Liver (tissue), 8 donors: ENCODE measurements at regions not wholly inside any gene's neighbourhood (a gene's known extent, or its start where the extent isn't known, plus 50 kb on each side); places are given as distances from the start of the nearest gene placed in this dataset.

ENCODE experiments used
- DNase-seq: peaks from one replicate; pipeline ENCODE4 v3.0.0-alpha.2; 2017; ENCODE audit warnings: low spot score
- H3K27ac ChIP-seq, 2 donors: one replicate each; pipeline ENCODE4 v1.7.0; 2013; ENCODE audit warnings: inconsistent platforms in 2 of 2, low read length in 2 of 2, control low read depth in 1 of 2, low read depth in 1 of 2, mild to moderate bottlenecking in 1 of 2
- H3K27me3 ChIP-seq, 4 donors: one replicate each; pipeline versions ENCODE4 v1.6.1 to v1.7.0; 2013; ENCODE audit warnings: low read length in 3 of 4, inconsistent platforms in 1 of 4, mild to moderate bottlenecking in 1 of 4, moderate library complexity in 1 of 4; ENCODE audit not compliant: control insufficient read depth in 4 of 4, insufficient read depth in 4 of 4
- H3K36me3 ChIP-seq, 4 donors: one replicate each; pipeline versions ENCODE4 v1.6.1 to v1.7.0; 2013; ENCODE audit warnings: low read length in 3 of 4, mild to moderate bottlenecking in 3 of 4, low read depth in 1 of 4, moderate library complexity in 1 of 4; ENCODE audit not compliant: control insufficient read depth in 4 of 4, insufficient read depth in 3 of 4
- H3K4me1 ChIP-seq, 4 donors: one replicate each; pipeline versions ENCODE4 v1.6.1 to v1.7.0; 2013; ENCODE audit warnings: low read length in 3 of 4, mild to moderate bottlenecking in 3 of 4, moderate library complexity in 1 of 4; ENCODE audit not compliant: control insufficient read depth in 4 of 4, insufficient read depth in 4 of 4
- H3K4me3 ChIP-seq, 3 donors: one replicate each; pipeline versions ENCODE4 v1.6.1 to v1.7.0; 2013; ENCODE audit warnings: low read length in 3 of 3, control low read depth in 1 of 3, low read depth in 1 of 3, mild to moderate bottlenecking in 1 of 3
- H3K9ac ChIP-seq, 2 donors: one replicate each; pipeline ENCODE4 v1.7.0; 2013; ENCODE audit warnings: low read length in 2 of 2, mild to moderate bottlenecking in 2 of 2, moderate library complexity in 2 of 2, control low read depth in 1 of 2, low read depth in 1 of 2
- H3K9me3 ChIP-seq, 4 donors: one replicate each; pipeline versions ENCODE4 v1.6.1 to v1.7.0; 2013; ENCODE audit warnings: low read length in 3 of 4; ENCODE audit not compliant: control insufficient read depth in 4 of 4
- FOXA1 ChIP-seq: IDR thresholded peaks from 2 replicates; pipeline ENCODE4 v1.6.1; 2016; ENCODE audit warnings: antibody characterized with exemption
- FOXA2 ChIP-seq: IDR thresholded peaks from 2 replicates; pipeline ENCODE4 v1.6.1; 2016; ENCODE audit warnings: antibody characterized with exemption
- GABPA ChIP-seq, 2 donors: IDR thresholded peaks in 1 of 2; conservative IDR thresholded peaks in 1 of 2; 2 replicates each; pipeline ENCODE4 v1.6.1; 2016; ENCODE audit warnings: antibody characterized with exemption in 2 of 2, mild to moderate bottlenecking in 1 of 2, moderate library complexity in 1 of 2
- HNF4A ChIP-seq, 2 donors: conservative IDR thresholded peaks; 2 replicates each; pipeline ENCODE4 v1.6.1; 2016; ENCODE audit warnings: antibody characterized with exemption in 2 of 2, mild to moderate bottlenecking in 2 of 2
- HNF4G ChIP-seq: IDR thresholded peaks from 2 replicates; pipeline ENCODE4 v1.6.1; 2016; ENCODE audit warnings: antibody characterized with exemption
- JUND ChIP-seq, 2 donors: IDR thresholded peaks; 2 replicates each; pipeline ENCODE4 v1.6.1; 2016; ENCODE audit warnings: antibody characterized with exemption in 2 of 2
- NR2F2 ChIP-seq: IDR thresholded peaks from 2 replicates; pipeline ENCODE4 v1.6.1; 2016; ENCODE audit warnings: antibody characterized with exemption
- RAD21 ChIP-seq, 2 donors: IDR thresholded peaks; 2 replicates each; pipeline ENCODE4 v1.6.1; 2016; ENCODE audit warnings: antibody characterized with exemption in 2 of 2, mild to moderate bottlenecking in 2 of 2
- RXRA ChIP-seq, 2 donors: IDR thresholded peaks; 2 replicates each; pipeline ENCODE4 v1.6.1; 2017 to 2018; ENCODE audit warnings: antibody characterized with exemption in 2 of 2, mild to moderate bottlenecking in 1 of 2
- TAF1 ChIP-seq: conservative IDR thresholded peaks from 2 replicates; pipeline ENCODE4 v1.6.1; 2016; ENCODE audit warnings: antibody characterized with exemption, mild to moderate bottlenecking
- YY1 ChIP-seq: IDR thresholded peaks from 2 replicates; pipeline ENCODE4 v1.6.1; 2016; ENCODE audit warnings: antibody characterized with exemption, mild to moderate bottlenecking
- WGBS: extraction: QIAGEN DNeasy Blood & Tissue Kit; methylation state at CpG from one replicate; pipeline ENCODE4 v1.1.7; 2013; 5-methylcytosine and 5-hydroxymethylcytosine counted together
- TF ChIP-seq, protein P1 (sequence below): IDR thresholded peaks from 2 replicates; pipeline ENCODE4 v1.6.1; 2016; ENCODE audit warnings: antibody characterized with exemption
- TF ChIP-seq, protein P2 (sequence below): fragments of 150-350 bp; IDR thresholded peaks from 2 replicates; pipeline ENCODE4 v1.5.1; 2017; ENCODE audit warnings: improper control_type of control experiment, low read depth, low read length; ENCODE audit not compliant: missing input control
- TF ChIP-seq, protein P3 (sequence below): IDR thresholded peaks from 2 replicates; pipeline ENCODE4 v1.6.1; 2016; ENCODE audit warnings: antibody characterized with exemption
- TF ChIP-seq, protein P4 (sequence below): IDR thresholded peaks from 2 replicates; pipeline ENCODE4 v1.6.1; 2016; ENCODE audit warnings: antibody characterized with exemption
- donor health status: healthy.
- donor health status: healthy.
- donor health status: healthy.
- donor health status: healthy.
- donor health status: healthy.

DNA sequence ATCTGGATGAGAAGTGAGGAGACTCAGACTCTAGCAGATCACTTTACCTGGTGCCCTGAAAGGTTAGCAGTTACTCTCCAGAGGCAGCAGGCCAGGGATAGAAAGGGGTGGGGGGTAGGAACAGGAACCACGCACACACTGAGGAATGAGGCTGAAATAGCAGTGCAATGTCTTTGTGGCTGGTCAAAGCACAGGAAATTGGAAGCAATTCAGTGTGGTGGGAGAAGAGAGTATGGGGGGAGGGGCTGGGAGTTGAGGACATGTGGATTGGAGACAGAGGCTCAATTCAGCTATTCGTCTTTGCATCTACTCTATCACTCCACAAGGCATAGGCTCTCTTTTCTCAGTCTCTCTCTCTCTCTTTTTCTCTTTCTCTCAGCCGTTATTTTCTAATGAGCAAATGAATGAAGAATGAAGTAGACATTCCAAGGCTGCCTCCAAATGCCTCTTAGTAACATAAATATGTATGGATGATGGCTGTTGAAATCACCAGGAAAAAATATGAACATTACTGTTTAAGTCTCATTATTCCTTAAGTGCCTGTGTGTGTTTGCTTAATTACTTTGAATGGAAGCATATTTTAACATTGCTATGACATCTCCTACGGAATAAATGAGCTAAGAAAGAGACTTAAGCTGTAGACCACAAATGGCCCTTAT, 979.4 kb downstream of the TSN start:
- Histone ChIP-seq H3K4me1 (no peaks in the 10 kb centered on the region), H3K27me3 (no peaks in the 10 kb centered on the region), H3K9me3 (no peaks in the 10 kb centered on the region), H3K9ac (no peak overlapping the region), H3K27ac (no peak overlapping the region), H3K36me3 (no peaks in the 10 kb centered on the region), H3K4me3 (no peak overlapping the region)
- 75% methylated on average over 4 of the region's 4 CpGs for WGBS
- TF ChIP-seq, protein P1, sequence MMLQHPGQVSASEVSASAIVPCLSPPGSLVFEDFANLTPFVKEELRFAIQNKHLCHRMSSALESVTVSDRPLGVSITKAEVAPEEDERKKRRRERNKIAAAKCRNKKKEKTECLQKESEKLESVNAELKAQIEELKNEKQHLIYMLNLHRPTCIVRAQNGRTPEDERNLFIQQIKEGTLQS: no peak
- no peak for TF ChIP-seq YY1
- TF ChIP-seq HNF4G: no peak
- no peak for DNase-seq

DNA sequence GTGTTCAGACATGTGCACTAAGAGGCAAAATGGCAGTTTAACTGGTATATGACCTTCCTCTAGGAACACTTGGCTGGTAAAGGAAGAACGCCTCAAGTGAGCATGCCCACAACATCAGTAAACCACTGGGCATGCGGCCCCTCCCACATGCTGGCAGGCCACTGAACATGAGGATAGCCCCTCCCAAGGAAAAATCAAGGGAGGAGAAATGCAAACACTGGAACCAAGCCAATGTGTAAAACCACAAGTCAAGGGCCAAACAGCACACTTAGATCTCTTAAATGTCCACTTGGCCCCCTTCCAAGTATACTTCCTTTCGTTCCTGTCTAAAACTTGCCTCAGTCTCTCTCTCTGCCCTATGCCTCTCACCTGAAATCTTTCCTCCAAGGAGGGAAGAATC, 980.8 kb downstream of the TSN start:
- Histone ChIP-seq H3K27me3 (no peaks in the 10 kb centered on the region), H3K4me3 (no peak overlapping the region), H3K4me1 (no peaks in the 10 kb centered on the region), H3K9ac (no peak overlapping the region), H3K9me3 (no peaks in the 10 kb centered on the region), H3K36me3 (no peaks in the 10 kb centered on the region), H3K27ac (no peak overlapping the region)
- TF ChIP-seq GABPA (IDR thresholded peaks at IDR 0.05 in 1 of 2, conservative IDR thresholded peaks at IDR 0.05 in 1 of 2): no peak
- no peak for TF ChIP-seq FOXA2
- no peak for TF ChIP-seq FOXA1
- no peak for TF ChIP-seq TAF1
- no peak for TF ChIP-seq YY1
- TF ChIP-seq, protein P2, sequence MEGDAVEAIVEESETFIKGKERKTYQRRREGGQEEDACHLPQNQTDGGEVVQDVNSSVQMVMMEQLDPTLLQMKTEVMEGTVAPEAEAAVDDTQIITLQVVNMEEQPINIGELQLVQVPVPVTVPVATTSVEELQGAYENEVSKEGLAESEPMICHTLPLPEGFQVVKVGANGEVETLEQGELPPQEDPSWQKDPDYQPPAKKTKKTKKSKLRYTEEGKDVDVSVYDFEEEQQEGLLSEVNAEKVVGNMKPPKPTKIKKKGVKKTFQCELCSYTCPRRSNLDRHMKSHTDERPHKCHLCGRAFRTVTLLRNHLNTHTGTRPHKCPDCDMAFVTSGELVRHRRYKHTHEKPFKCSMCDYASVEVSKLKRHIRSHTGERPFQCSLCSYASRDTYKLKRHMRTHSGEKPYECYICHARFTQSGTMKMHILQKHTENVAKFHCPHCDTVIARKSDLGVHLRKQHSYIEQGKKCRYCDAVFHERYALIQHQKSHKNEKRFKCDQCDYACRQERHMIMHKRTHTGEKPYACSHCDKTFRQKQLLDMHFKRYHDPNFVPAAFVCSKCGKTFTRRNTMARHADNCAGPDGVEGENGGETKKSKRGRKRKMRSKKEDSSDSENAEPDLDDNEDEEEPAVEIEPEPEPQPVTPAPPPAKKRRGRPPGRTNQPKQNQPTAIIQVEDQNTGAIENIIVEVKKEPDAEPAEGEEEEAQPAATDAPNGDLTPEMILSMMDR: no peak
- TF ChIP-seq RXRA (IDR thresholded peaks at IDR 0.05): no peak
- TF ChIP-seq HNF4G: no peak
- TF ChIP-seq, protein P3, sequence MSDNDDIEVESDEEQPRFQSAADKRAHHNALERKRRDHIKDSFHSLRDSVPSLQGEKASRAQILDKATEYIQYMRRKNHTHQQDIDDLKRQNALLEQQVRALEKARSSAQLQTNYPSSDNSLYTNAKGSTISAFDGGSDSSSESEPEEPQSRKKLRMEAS: no peak
- no peak for TF ChIP-seq JUND (IDR thresholded peaks at IDR 0.05)
- TF ChIP-seq, protein P4, sequence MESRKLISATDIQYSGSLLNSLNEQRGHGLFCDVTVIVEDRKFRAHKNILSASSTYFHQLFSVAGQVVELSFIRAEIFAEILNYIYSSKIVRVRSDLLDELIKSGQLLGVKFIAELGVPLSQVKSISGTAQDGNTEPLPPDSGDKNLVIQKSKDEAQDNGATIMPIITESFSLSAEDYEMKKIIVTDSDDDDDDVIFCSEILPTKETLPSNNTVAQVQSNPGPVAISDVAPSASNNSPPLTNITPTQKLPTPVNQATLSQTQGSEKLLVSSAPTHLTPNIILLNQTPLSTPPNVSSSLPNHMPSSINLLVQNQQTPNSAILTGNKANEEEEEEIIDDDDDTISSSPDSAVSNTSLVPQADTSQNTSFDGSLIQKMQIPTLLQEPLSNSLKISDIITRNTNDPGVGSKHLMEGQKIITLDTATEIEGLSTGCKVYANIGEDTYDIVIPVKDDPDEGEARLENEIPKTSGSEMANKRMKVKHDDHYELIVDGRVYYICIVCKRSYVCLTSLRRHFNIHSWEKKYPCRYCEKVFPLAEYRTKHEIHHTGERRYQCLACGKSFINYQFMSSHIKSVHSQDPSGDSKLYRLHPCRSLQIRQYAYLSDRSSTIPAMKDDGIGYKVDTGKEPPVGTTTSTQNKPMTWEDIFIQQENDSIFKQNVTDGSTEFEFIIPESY: no peak
- no peak for TF ChIP-seq NR2F2
- no peak for TF ChIP-seq HNF4A (conservative IDR thresholded peaks at IDR 0.05)
- TF ChIP-seq RAD21 (IDR thresholded peaks at IDR 0.05): no peak
- TF ChIP-seq, protein P1: no peak
- no peak for DNase-seq
- WGBS: 67% methylated on average over 3 of the region's 3 CpGs
